Ishikawa (cell line): ENCODE measurements at regions not wholly inside any gene's neighbourhood (a gene's known extent, or its start where the extent isn't known, plus 50 kb on each side); places are given as distances from the start of the nearest gene placed in this dataset.

Source experiments
- CEBPB ChIP-seq: IDR thresholded peaks from 2 replicates; pipeline ENCODE4 v1.6.1; 2012
- CREB1 ChIP-seq: IDR thresholded peaks from 2 replicates; pipeline ENCODE4 v1.6.1; 2012; ENCODE audit warnings: low read depth
- EGR1 ChIP-seq: IDR thresholded peaks from 2 replicates; pipeline ENCODE4 v1.6.1; 2012
- EP300 ChIP-seq: IDR thresholded peaks from 2 replicates; pipeline ENCODE4 v1.6.1; 2012; ENCODE audit warnings: borderline replicate concordance
- FOXM1 ChIP-seq: IDR thresholded peaks from 2 replicates; pipeline ENCODE4 v1.6.1; 2012; ENCODE audit warnings: low read depth, borderline replicate concordance
- MAX ChIP-seq: IDR thresholded peaks from 2 replicates; pipeline ENCODE4 v1.6.1; 2012
- NFIC ChIP-seq: IDR thresholded peaks from 2 replicates; pipeline ENCODE4 v1.6.1; 2012
- RAD21 ChIP-seq: IDR thresholded peaks from 2 replicates; pipeline ENCODE4 v1.6.1; 2012; ENCODE audit warnings: low read depth
- REST ChIP-seq: IDR thresholded peaks from 2 replicates; pipeline ENCODE4 v1.6.1; 2012; ENCODE audit warnings: low read depth, mild to moderate bottlenecking
- TAF1 ChIP-seq: IDR thresholded peaks from 2 replicates; pipeline ENCODE4 v1.6.1; 2012; ENCODE audit warnings: low read depth, mild to moderate bottlenecking
- TCF12 ChIP-seq: IDR thresholded peaks from 2 replicates; pipeline ENCODE4 v1.6.1; 2012; ENCODE audit warnings: low read depth
- TEAD4 ChIP-seq: IDR thresholded peaks from 2 replicates; pipeline ENCODE4 v1.6.1; 2012
- USF1 ChIP-seq: IDR thresholded peaks from 2 replicates; pipeline ENCODE4 v1.6.1; 2012
- YY1 ChIP-seq: IDR thresholded peaks from 2 replicates; pipeline ENCODE4 v1.6.1; 2012; ENCODE audit warnings: low read depth
- ZBTB7A ChIP-seq: IDR thresholded peaks from 2 replicates; pipeline ENCODE4 v1.6.1; 2012; ENCODE audit warnings: low read depth

GRCh38 chr6:141244366-141244765 lies 888.4 kb upstream of the GJE1 start:
- TF ChIP-seq YY1 (no peak), RAD21 (no peak), ZBTB7A (no peak), FOXM1 (no peak), MAX (no peak), REST (no peak), TCF12 (no peak), TEAD4 (no peak), TAF1 (no peak)

GRCh38 chr6:141242957-141243356 lies 889.8 kb upstream of the GJE1 start:
- no peak for TF ChIP-seq RAD21
- no peak for TF ChIP-seq TEAD4
- no peak for TF ChIP-seq ZBTB7A
- TF ChIP-seq MAX = no peak
- no peak for TF ChIP-seq EGR1
- no peak for TF ChIP-seq TAF1
- TF ChIP-seq CREB1 = no peak
- TF ChIP-seq TCF12 = no peak
- TF ChIP-seq FOXM1 = no peak
- TF ChIP-seq YY1 = no peak
- no peak for TF ChIP-seq USF1
- TF ChIP-seq EP300 = no peak
- TF ChIP-seq CEBPB = no peak
- TF ChIP-seq REST = no peak
- no peak for TF ChIP-seq NFIC

- no peak for TF ChIP-seq ZBTB7A
- no peak for TF ChIP-seq TAF1
- TF ChIP-seq NFIC = no peak
- TF ChIP-seq RAD21 = no peak
- TF ChIP-seq TEAD4 = no peak
- TF ChIP-seq YY1 = no peak
- no peak for TF ChIP-seq REST
- no peak for TF ChIP-seq FOXM1
- TF ChIP-seq TCF12 = no peak
- TF ChIP-seq EP300 = no peak
- TF ChIP-seq EGR1 = no peak
- TF ChIP-seq USF1 = no peak
- no peak for TF ChIP-seq CEBPB
- no peak for TF ChIP-seq MAX
- TF ChIP-seq CREB1 = no peak
These were observed 903.4 kb upstream of the GJE1 start for GRCh38 chr6:141229296-141229695.

- TF ChIP-seq ZBTB7A = no peak
- TF ChIP-seq CREB1 = no peak
These were observed 914.1 kb upstream of the GJE1 start for GRCh38 chr6:141218583-141218982.

GRCh38 chr6:141216726-141217125 lies 916.0 kb upstream of the GJE1 start:
- TF ChIP-seq EGR1 (no peak), TAF1 (no peak), FOXM1 (no peak), EP300 (no peak), ZBTB7A (no peak), TCF12 (no peak), MAX (no peak)
